ENCODE measurements at regions not wholly inside any gene's neighbourhood (a gene's known extent, or its start where the extent isn't known, plus 50 kb on each side); places are given as distances from the start of the nearest gene placed in this dataset.

DNA sequence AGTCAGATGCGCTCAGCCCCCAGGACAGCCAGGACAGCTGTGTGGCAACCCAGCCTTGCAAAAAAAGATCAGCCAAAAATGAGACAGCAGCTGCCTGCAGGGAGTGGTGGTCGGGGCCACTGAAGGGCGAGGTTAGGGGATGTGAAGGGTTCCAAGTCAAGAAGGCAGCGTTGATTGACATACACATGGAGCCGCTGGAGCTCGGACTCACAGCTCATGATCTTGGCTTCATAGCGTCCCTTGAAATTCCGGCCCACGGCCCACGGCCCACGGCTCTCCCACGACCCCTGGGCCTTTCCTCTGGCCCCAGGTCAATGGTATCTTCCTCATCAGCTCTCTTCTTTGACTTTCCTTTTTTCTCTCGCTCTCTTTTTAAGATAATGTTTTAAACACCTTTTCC, 390.0 kb upstream of the IRX4 start:
- H3K27me3 ChIP-seq (ENCODE audit: control insufficient read depth, insufficient read depth), result no peaks in the 10 kb centered on the region
- H3K27ac ChIP-seq (ENCODE audit: low read length), result no peak overlapping the region
- WGBS, result 44% methylated on average over 13 of the region's 13 CpGs
- DNase-seq, result no peak
- H3K4me3 ChIP-seq (ENCODE audit: low read length), result no peak overlapping the region
- intact Hi-C loops (cut with DNase I), result no loop called here
- no peaks in the 10 kb centered on the region for H3K4me1 ChIP-seq (ENCODE audit: control insufficient read depth, insufficient read depth, low read length)
- no peaks in the 10 kb centered on the region for H3K9me3 ChIP-seq (ENCODE audit: control insufficient read depth, low read length)
- ATAC-seq, result no peak

DNA sequence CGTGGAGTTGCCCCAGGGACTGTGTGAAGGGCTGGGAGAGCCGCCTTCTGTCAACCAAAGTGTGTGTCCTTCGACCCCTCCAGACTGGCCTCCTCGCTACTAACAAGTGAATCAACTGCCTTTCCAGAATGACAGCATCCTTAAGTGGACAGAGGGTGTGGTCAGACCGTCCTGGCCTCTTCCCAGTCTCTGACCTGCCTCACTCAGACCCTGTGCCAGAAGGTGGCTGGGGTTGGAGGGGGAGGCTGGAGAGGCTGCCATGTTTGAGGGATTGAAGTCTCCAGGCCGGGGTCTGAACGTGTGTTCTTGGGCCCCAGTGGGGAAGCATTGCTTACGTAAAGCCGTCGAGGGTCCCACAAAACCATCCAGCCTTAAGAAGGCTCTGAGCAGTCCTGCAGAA, 389.3 kb upstream of the IRX4 start:
- H3K9me3 ChIP-seq (ENCODE audit: control insufficient read depth, low read length), result no peaks in the 10 kb centered on the region
- intact Hi-C loops (cut with DNase I), result no loop called here
- H3K4me3 ChIP-seq (ENCODE audit: low read length), result no peak overlapping the region
- ATAC-seq, result no peak
- WGBS, result 69% methylated on average over 10 of the region's 10 CpGs
- H3K27ac ChIP-seq (ENCODE audit: low read length), result no peak overlapping the region
- no peak for DNase-seq
- no peaks in the 10 kb centered on the region for H3K27me3 ChIP-seq (ENCODE audit: control insufficient read depth, insufficient read depth)
- no peaks in the 10 kb centered on the region for H3K4me1 ChIP-seq (ENCODE audit: control insufficient read depth, insufficient read depth, low read length)

DNA sequence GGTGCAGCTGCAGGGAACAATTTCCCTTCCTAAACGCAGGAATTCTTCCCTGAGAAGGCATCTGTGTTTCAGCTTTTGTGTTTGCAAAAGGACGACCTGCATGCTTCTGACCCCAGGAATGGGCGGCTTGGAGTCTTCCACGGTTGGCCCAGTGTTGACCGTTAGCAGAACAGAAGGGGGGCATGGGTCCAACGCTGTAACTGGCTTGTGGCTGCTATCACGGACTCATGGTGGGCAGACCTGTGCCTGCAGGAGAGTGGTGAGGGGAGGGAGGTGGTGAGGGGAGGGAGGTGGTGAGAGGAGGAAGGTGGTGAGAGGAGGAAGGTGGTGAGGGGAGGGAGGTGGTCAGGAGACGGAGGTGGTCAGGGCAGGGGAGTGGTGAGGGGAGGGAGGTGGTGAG, 388.6 kb upstream of the IRX4 start:
- DNase-seq, result no peak
- H3K27me3 ChIP-seq (ENCODE audit: control insufficient read depth, insufficient read depth), result no peaks in the 10 kb centered on the region
- no peak overlapping the region for H3K4me3 ChIP-seq (ENCODE audit: low read length)
- H3K27ac ChIP-seq (ENCODE audit: low read length), result no peak overlapping the region
- 35% methylated on average over 8 of the region's 8 CpGs for WGBS
- H3K4me1 ChIP-seq (ENCODE audit: control insufficient read depth, insufficient read depth, low read length), result no peaks in the 10 kb centered on the region
- ATAC-seq, result no peak
- intact Hi-C loops (cut with DNase I), result no loop called here
- no peaks in the 10 kb centered on the region for H3K9me3 ChIP-seq (ENCODE audit: control insufficient read depth, low read length)

DNA sequence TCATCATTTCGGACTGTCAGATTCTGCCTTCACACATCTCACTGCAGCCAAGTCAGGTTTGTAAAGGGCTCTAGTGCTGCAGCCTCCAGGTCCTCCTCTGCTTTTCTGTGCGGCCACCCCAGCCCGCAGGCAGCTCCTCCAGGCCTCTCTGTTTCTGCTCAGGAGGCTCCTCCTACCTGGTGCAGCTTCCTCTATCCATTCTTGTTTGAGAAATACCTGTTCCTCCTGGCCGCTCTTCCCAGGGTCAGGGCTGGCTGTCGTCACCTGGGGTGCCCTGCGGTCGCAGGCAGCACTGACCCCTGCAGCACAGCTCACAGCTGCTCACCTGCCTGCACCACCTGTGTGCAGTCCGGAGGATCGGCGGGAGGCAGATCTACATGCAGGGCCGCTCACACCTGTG, 387.7 kb upstream of the IRX4 start:
- 79% methylated on average over 11 of the region's 11 CpGs for WGBS
- intact Hi-C loops (cut with DNase I), result no loop called here
- Histone ChIP-seq H3K9me3 (ENCODE audit: control insufficient read depth, low read length) (no peaks in the 10 kb centered on the region), H3K27me3 (ENCODE audit: control insufficient read depth, insufficient read depth) (no peaks in the 10 kb centered on the region), H3K4me3 (ENCODE audit: low read length) (no peak overlapping the region), H3K4me1 (ENCODE audit: control insufficient read depth, insufficient read depth, low read length) (no peaks in the 10 kb centered on the region), H3K27ac (ENCODE audit: low read length) (no peak overlapping the region)
- no peak for DNase-seq
- ATAC-seq, result no peak

DNA sequence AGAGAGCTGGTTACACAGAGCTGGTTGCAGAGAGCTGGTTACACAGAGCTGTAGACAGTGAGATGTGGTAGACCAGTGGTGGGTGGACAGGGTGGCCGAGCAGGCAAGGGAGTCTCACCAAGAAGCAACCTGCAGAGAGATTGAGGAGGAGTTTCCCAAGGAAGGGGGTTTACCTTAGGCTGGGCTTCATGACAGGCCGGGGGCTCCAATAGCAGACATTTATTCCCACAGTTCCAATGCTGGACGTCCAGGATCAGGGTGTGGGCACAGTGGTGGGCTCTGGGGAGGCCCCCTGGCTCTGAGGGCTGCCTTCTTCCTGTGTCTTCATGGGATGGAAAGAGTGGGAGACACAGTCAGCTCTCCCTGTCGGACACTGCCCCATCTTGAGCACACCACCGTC, 386.9 kb upstream of the IRX4 start:
- no peaks in the 10 kb centered on the region for H3K4me1 ChIP-seq (ENCODE audit: control insufficient read depth, insufficient read depth, low read length)
- no peaks in the 10 kb centered on the region for H3K27me3 ChIP-seq (ENCODE audit: control insufficient read depth, insufficient read depth)
- H3K27ac ChIP-seq (ENCODE audit: low read length), result no peak overlapping the region
- intact Hi-C loops (cut with DNase I), result no loop called here
- no peaks in the 10 kb centered on the region for H3K9me3 ChIP-seq (ENCODE audit: control insufficient read depth, low read length)
- ATAC-seq (no peak), DNase-seq (no peak)
- H3K4me3 ChIP-seq (ENCODE audit: low read length), result no peak overlapping the region
- WGBS, result 83% methylated on average over 5 of the region's 5 CpGs

DNA sequence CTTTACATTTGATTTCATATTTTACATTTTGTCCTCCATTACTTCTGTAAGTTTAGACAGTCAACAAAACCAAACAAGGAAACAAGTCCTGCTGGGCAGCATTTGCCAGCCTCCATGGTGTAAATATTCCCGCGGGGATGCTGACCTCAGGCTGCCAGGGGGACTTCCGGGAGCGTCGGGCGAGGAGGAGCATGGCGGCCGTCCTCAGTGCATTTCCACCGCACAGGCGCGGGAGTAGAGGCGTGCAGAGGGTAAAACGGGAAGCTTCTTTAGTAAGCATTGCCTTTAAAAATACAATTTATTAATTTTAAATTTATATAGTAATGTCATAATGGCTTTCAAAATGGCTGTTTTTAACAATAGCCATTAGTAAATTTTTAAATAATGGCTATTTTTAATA, 385.3 kb upstream of the IRX4 start:
- Histone ChIP-seq H3K27ac (ENCODE audit: low read length) (no peak overlapping the region), H3K9me3 (ENCODE audit: control insufficient read depth, low read length) (peaks cover 2% of the 10 kb centered on the region), H3K4me3 (ENCODE audit: low read length) (no peak overlapping the region), H3K27me3 (ENCODE audit: control insufficient read depth, insufficient read depth) (no peaks in the 10 kb centered on the region), H3K4me1 (ENCODE audit: control insufficient read depth, insufficient read depth, low read length) (no peaks in the 10 kb centered on the region)
- 94% methylated on average over 13 of the region's 13 CpGs for WGBS
- no peak for DNase-seq
- ATAC-seq, result no peak
- intact Hi-C loops (cut with DNase I), result no loop called here

DNA sequence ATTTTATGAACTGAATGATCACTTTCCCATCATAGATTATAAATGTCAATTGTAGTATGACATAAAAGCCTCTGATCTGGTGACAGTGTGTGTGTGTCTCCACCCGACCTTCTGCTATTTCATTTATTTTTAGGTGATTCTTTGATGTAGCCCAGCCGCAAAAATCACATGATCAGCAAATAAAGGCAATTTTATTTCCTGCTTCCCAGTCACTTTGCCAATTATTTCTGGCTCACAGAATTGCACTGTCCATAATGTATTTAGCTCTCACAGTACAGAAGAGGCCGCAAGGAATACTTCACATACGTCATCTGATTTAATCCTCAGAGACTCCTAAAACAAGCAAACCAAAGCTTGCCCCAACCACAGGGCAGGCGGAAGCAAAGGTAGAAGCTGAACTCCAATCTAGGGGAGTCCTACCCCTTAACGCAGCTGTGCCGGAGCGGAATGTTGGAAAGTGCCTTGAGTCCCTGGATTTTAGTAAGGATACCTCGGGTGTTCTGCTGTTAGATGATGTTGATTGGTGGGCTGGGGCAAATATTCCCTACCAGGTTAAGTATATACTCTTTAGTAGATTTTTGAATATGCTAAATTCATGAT, 384.0 kb upstream of the IRX4 start:
- Histone ChIP-seq H3K9me3 (ENCODE audit: control insufficient read depth, low read length) (peaks cover 2% of the 10 kb centered on the region), H3K4me3 (ENCODE audit: low read length) (no peak overlapping the region), H3K4me1 (ENCODE audit: control insufficient read depth, insufficient read depth, low read length) (no peaks in the 10 kb centered on the region), H3K27me3 (ENCODE audit: control insufficient read depth, insufficient read depth) (no peaks in the 10 kb centered on the region), H3K27ac (ENCODE audit: low read length) (no peak overlapping the region)
- 75% methylated on average over 9 of the region's 9 CpGs for WGBS
- ATAC-seq, result no peak
- intact Hi-C loops (cut with DNase I), result no loop called here
- DNase-seq, result no peak

DNA sequence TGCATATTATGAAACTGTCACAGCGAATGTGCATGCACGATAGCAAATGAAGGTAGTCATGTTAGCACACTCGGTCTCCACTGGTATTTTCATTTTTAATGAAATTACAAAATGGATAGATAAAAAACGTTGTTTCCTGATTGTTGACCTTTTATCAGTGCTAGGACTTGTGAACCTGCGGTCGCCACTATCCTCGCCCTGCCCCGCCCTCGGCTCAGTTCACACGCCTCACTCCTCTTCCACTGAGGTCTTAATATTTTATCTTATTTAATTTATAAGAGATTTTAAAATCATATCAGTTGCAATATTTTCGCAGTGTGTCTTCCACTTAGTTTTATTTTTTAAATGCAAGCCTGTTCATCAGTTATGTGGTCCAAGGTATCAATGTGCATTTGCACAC, 382.6 kb upstream of the IRX4 start:
- no peaks in the 10 kb centered on the region for H3K4me1 ChIP-seq (ENCODE audit: control insufficient read depth, insufficient read depth, low read length)
- no peaks in the 10 kb centered on the region for H3K27me3 ChIP-seq (ENCODE audit: control insufficient read depth, insufficient read depth)
- no peak overlapping the region for H3K27ac ChIP-seq (ENCODE audit: low read length)
- WGBS, result 85% methylated on average over 11 of the region's 11 CpGs
- no peak overlapping the region for H3K4me3 ChIP-seq (ENCODE audit: low read length)
- peaks cover 2% of the 10 kb centered on the region for H3K9me3 ChIP-seq (ENCODE audit: control insufficient read depth, low read length)
- ATAC-seq, result no peak
- no peak for DNase-seq
- intact Hi-C loops (cut with DNase I), result no loop called here

DNA sequence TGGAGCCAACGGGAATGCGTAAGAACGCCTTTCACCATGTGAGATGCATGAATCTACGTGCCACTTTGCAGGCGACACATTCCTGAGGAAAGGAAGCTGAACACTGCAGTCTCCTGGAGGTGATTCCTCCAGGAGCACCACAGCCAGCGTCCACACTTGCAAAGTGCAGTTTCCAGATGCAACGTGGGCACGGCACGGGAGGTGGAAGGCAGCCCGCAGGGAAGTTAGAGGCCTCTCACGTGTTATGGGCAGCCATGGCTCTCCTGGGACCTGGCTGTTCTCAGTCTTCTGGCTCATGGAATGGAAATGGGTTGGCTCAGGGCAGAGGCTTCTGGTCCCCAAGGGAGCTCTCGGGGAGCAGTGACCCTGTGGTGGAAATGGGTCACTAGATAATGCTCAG, 381.0 kb upstream of the IRX4 start:
- no peak for DNase-seq
- no peak for ATAC-seq
- no peak overlapping the region for H3K4me3 ChIP-seq (ENCODE audit: low read length)
- H3K27ac ChIP-seq (ENCODE audit: low read length), result no peak overlapping the region
- H3K9me3 ChIP-seq (ENCODE audit: control insufficient read depth, low read length), result peaks cover 2% of the 10 kb centered on the region
- no peaks in the 10 kb centered on the region for H3K4me1 ChIP-seq (ENCODE audit: control insufficient read depth, insufficient read depth, low read length)
- intact Hi-C loops (cut with DNase I), result no loop called here
- WGBS, result 78% methylated on average over 12 of the region's 12 CpGs
- no peaks in the 10 kb centered on the region for H3K27me3 ChIP-seq (ENCODE audit: control insufficient read depth, insufficient read depth)

DNA sequence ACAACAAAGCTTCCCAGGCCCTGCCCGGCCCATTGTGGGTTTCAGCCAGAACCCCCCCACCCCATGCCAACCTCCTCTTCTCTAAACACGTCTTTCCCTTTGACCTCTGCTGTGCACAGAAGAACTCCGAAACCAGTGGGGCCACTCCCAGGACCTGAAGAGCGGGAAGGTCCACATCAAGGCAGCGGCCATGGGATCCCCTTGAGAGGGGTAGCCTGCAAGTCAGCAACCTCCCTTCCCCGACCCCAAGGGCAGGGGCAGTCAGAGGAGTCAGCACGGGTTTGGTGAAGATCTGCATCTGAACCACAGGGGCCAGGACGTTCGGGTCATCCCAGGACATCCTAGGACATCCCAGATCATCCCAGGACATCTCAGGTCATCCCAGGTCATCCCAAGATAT, 379.9 kb upstream of the IRX4 start:
- DNase-seq (no peak), ATAC-seq (no peak)
- no peak overlapping the region for H3K4me3 ChIP-seq (ENCODE audit: low read length)
- no peaks in the 10 kb centered on the region for H3K4me1 ChIP-seq (ENCODE audit: control insufficient read depth, insufficient read depth, low read length)
- intact Hi-C loops (cut with DNase I), result no loop called here
- no peak overlapping the region for H3K27ac ChIP-seq (ENCODE audit: low read length)
- H3K9me3 ChIP-seq (ENCODE audit: control insufficient read depth, low read length), result peaks cover 2% of the 10 kb centered on the region
- H3K27me3 ChIP-seq (ENCODE audit: control insufficient read depth, insufficient read depth), result no peaks in the 10 kb centered on the region
- 72% methylated on average over 9 of the region's 9 CpGs for WGBS

DNA sequence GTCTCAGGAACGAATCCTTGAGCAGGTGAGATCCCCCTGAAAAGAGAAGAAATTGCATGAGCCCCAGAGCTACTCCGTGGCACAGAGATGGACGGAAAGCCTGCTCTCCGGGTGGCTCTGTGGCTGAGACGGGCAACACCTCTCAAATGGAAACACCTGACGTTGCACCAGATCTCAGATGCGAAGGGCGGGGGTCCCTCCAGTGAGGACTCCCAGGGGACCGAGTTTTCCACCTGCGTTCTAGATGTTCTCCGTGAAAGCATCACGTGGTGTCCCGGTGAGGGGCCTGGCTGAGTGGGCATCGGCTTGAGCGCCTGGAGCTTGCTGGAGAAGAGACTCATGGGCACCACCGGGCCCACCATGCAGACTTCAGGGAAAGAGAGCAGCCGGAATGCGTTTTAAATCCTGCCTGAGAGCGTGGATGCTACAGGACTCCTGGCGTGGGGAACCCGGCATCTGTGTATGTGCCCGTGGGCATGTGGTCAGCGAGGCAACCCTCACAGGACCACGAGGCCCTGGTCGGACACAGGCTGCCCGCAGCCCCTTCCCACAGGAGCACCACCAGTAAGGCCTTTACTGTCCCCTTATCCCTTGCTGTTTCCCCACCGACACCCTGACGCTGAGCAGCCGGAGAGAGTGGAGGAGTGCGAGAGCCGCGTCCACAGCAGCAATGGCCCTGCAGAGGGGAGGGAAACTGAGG, 378.4 kb upstream of the IRX4 start:
- H3K4me1 ChIP-seq (ENCODE audit: control insufficient read depth, insufficient read depth, low read length), result no peaks in the 10 kb centered on the region
- ATAC-seq, result no peak
- H3K27me3 ChIP-seq (ENCODE audit: control insufficient read depth, insufficient read depth), result no peaks in the 10 kb centered on the region
- intact Hi-C loops (cut with DNase I), result no loop called here
- 92% methylated on average over 32 of the region's 32 CpGs for WGBS
- DNase-seq, result no peak
- peaks cover 2% of the 10 kb centered on the region for H3K9me3 ChIP-seq (ENCODE audit: control insufficient read depth, low read length)
- H3K27ac ChIP-seq (ENCODE audit: low read length), result no peak overlapping the region
- no peak overlapping the region for H3K4me3 ChIP-seq (ENCODE audit: low read length)

Measured in right cardiac atrium (tissue), 5 donors.